HCT116 (cell line): ENCODE measurements at regions not wholly inside any gene's neighbourhood (a gene's known extent, or its start where the extent isn't known, plus 50 kb on each side); places are given as distances from the start of the nearest gene placed in this dataset.

Source experiments
- ATAC-seq: fragments of 200-7000 bp; cut with Tn5 transposase; 2 replicates; pipeline ENCODE4 v1.9.1; 2020; ENCODE audit warnings: mild to moderate bottlenecking, moderate library complexity
- BruUV-seq: library from RNA; stranded (reverse); fragments of 400-500 nt; replicated peaks from 2 replicates; lab custom pipeline; 2021; lab: Mats Ljungman, UMichigan
- CTCF ChIA-PET: fragments of 300-600 bp; sonication (Branson Sonifier 250); formaldehyde crosslinking; loops from one replicate; lab custom pipeline; 2021; ENCODE audit warnings: antibody characterized with exemption; lab: Charles Lee
- POLR2A ChIA-PET: fragments of 300-600, 350-600 bp; sonication (Branson Sonifier 250); formaldehyde crosslinking; loops from one replicate; lab custom pipeline; 2021; ENCODE audit warnings: antibody characterized with exemption; lab: Charles Lee
- RAD21 ChIA-PET, 2 experiments: fragments of 300-600 bp; sonication (Branson Sonifier 250); formaldehyde crosslinking; loops; one replicate each; lab custom pipeline; 2023; ENCODE audit warnings: low total read pairs in 2 of 2; ENCODE audit not compliant: uncharacterized antibody in 2 of 2, unreplicated experiment in 2 of 2, low non-redundant PET in 1 of 2; lab: Charles Lee
- DNase-seq: peaks from one replicate; pipeline ENCODE4 v3.0.0-alpha.2; 2010; ENCODE audit warnings: low read depth, low spot score
- H2AFZ ChIP-seq: fragments of 200-600 bp; shearing (Covaris generic), sonication (generic); 2 replicates; pipeline ENCODE4 v1.6.1; 2017; ENCODE audit warnings: low read depth, mixed run types, mixed read lengths, antibody characterized with exemption, low read length; ENCODE audit not compliant: poor library complexity, severe bottlenecking
- H3K27ac ChIP-seq: 2 replicates; pipeline ENCODE4 v1.5.1; 2012; ENCODE audit warnings: low read depth, low read length
- H3K27me3 ChIP-seq: fragments of 200-600 bp; sonication (generic); 2 replicates; pipeline ENCODE4 v1.6.1; 2016; ENCODE audit warnings: mixed run types, low read length, mixed read lengths; ENCODE audit not compliant: insufficient read depth
- H3K36me3 ChIP-seq, 2 experiments: fragments of 200-500 bp in 1 of 2; fragments of 200-600 bp in 1 of 2; sonication (Bioruptor generic) in 1 of 2; sonication (generic) in 1 of 2; 2 replicates each; pipeline versions ENCODE4 v1.5.1 to v1.6.1; 2014 to 2016; ENCODE audit warnings: low read length in 2 of 2, inconsistent platforms in 1 of 2, mixed read lengths in 1 of 2, mixed run types in 1 of 2; ENCODE audit not compliant: insufficient read depth in 2 of 2, control insufficient read depth in 1 of 2
- H3K4me1 ChIP-seq, 2 experiments: fragments of 200-600 bp in 1 of 2; sonication (generic) in 1 of 2; 2 replicates each; pipeline versions ENCODE4 v1.5.1 to v1.6.1; 2012 to 2017; ENCODE audit warnings: low read length in 2 of 2, inconsistent platforms in 1 of 2, mild to moderate bottlenecking in 1 of 2, mixed read lengths in 1 of 2, mixed run types in 1 of 2, moderate library complexity in 1 of 2; ENCODE audit not compliant: insufficient read depth in 2 of 2, control insufficient read depth in 1 of 2
- H3K4me2 ChIP-seq: fragments of 200-600 bp; sonication (generic); 2 replicates; pipeline ENCODE4 v1.6.1; 2017; ENCODE audit warnings: mixed run types, low read length, mixed read lengths
- H3K4me3 ChIP-seq, 2 experiments: fragments of 200-600 bp in 1 of 2; sonication (generic) in 1 of 2; replicated peaks in 1 of 2; 2 replicates each; pipeline ENCODE4 v1.5.1; 2011 to 2016; ENCODE audit warnings: low read length in 2 of 2, control low read depth in 1 of 2, low read depth in 1 of 2, mild to moderate bottlenecking in 1 of 2, mixed read lengths in 1 of 2, mixed run types in 1 of 2
- H3K79me2 ChIP-seq: fragments of 200-600 bp; sonication (generic); 2 replicates; pipeline ENCODE4 v1.6.1; 2017; ENCODE audit warnings: mild to moderate bottlenecking, mixed run types, low read length, moderate library complexity, mixed read lengths; ENCODE audit not compliant: insufficient read depth
- H3K9ac ChIP-seq: fragments of 200-600 bp; sonication (generic); 2 replicates; pipeline ENCODE4 v1.6.1; 2016; ENCODE audit warnings: low read length, mixed read lengths
- H3K9me2 ChIP-seq: fragments of 200-600 bp; sonication (generic), shearing (Covaris generic); 2 replicates; pipeline ENCODE4 v1.6.1; 2017; ENCODE audit warnings: mixed run types, mild to moderate bottlenecking, moderate library complexity; ENCODE audit not compliant: insufficient read depth
- H3K9me3 ChIP-seq, 2 experiments: fragments of 200-500 bp in 1 of 2; fragments of 200-600 bp in 1 of 2; sonication (Bioruptor generic) in 1 of 2; sonication (generic) in 1 of 2; 2 replicates each; pipeline ENCODE4 v1.6.1; 2014 to 2017; ENCODE audit warnings: low read length in 2 of 2, mixed read lengths in 2 of 2, inconsistent platforms in 1 of 2, low read depth in 1 of 2, mild to moderate bottlenecking in 1 of 2, mixed run types in 1 of 2, moderate library complexity in 1 of 2; ENCODE audit not compliant: control insufficient read depth in 1 of 2, insufficient read depth in 1 of 2
- H4K20me1 ChIP-seq: fragments of 200-600 bp; sonication (generic), shearing (Covaris generic); 2 replicates; pipeline ENCODE4 v1.6.1; 2017; ENCODE audit warnings: mixed run types, mild to moderate bottlenecking, moderate library complexity; ENCODE audit not compliant: insufficient read depth
- ATF3 ChIP-seq: IDR thresholded peaks from 2 replicates; pipeline ENCODE4 v1.6.1; 2012
- CBX3 ChIP-seq: IDR thresholded peaks from 2 replicates; pipeline ENCODE4 v1.6.1; 2012; ENCODE audit warnings: low read depth
- CEBPB ChIP-seq: IDR thresholded peaks from 2 replicates; pipeline ENCODE4 v1.6.1; 2012; ENCODE audit warnings: low read depth
- EGR1 ChIP-seq: IDR thresholded peaks from 2 replicates; pipeline ENCODE4 v1.6.1; 2012; ENCODE audit warnings: low read depth
- ELF1 ChIP-seq: IDR thresholded peaks from 2 replicates; pipeline ENCODE4 v1.6.1; 2012; ENCODE audit warnings: low read depth, borderline replicate concordance
- EZH2 ChIP-seq: fragments of 200-600 bp; sonication (generic); IDR thresholded peaks from 2 replicates; pipeline ENCODE4 v1.6.1; 2017; ENCODE audit warnings: antibody characterized with exemption, mixed run types
- EZH2phosphoT487 ChIP-seq: fragments of 200-600 bp; IDR thresholded peaks from 2 replicates; pipeline ENCODE4 v1.6.1; 2018; ENCODE audit warnings: antibody characterized with exemption, borderline replicate concordance
- FOSL1 ChIP-seq: IDR thresholded peaks from 2 replicates; pipeline ENCODE4 v1.6.1; 2012; ENCODE audit warnings: low read depth
- JUND ChIP-seq: IDR thresholded peaks from 2 replicates; pipeline ENCODE4 v1.6.1; 2012
- MAX ChIP-seq: IDR thresholded peaks from 2 replicates; pipeline ENCODE4 v1.6.1; 2012
- POLR2A ChIP-seq: IDR thresholded peaks from 2 replicates; pipeline ENCODE4 v1.7.0; 2011; ENCODE audit warnings: borderline replicate concordance; ENCODE audit not compliant: insufficient read depth, insufficient read length; ENCODE audit errors: extremely low read depth
- POLR2AphosphoS5 ChIP-seq: IDR thresholded peaks from 2 replicates; pipeline ENCODE4 v1.6.1; 2011; ENCODE audit warnings: mild to moderate bottlenecking, low read depth, low read length, moderate library complexity
- RAD21 ChIP-seq: IDR thresholded peaks from 2 replicates; pipeline ENCODE4 v1.6.1; 2012; ENCODE audit warnings: low read depth, mild to moderate bottlenecking
- REST ChIP-seq: IDR thresholded peaks from 2 replicates; pipeline ENCODE4 v1.6.1; 2012; ENCODE audit warnings: low read depth
- SIN3A ChIP-seq: IDR thresholded peaks from 2 replicates; pipeline ENCODE4 v1.6.1; 2012; ENCODE audit warnings: low read depth
- SP1 ChIP-seq: IDR thresholded peaks from 2 replicates; pipeline ENCODE4 v1.6.1; 2012; ENCODE audit warnings: low read depth
- SRF ChIP-seq: IDR thresholded peaks from 2 replicates; pipeline ENCODE4 v1.6.1; 2012; ENCODE audit warnings: low read depth
- YY1 ChIP-seq: IDR thresholded peaks from 2 replicates; pipeline ENCODE4 v1.6.1; 2011; ENCODE audit warnings: low read length, low read depth, moderate library complexity, mild to moderate bottlenecking; ENCODE audit not compliant: insufficient replicate concordance; ENCODE audit errors: extremely low read depth
- ZBTB33 ChIP-seq: IDR thresholded peaks from 2 replicates; pipeline ENCODE4 v1.6.1; 2011; ENCODE audit warnings: mild to moderate bottlenecking, low read length, moderate library complexity; ENCODE audit not compliant: insufficient replicate concordance; ENCODE audit errors: extremely low read depth
- ZFX ChIP-seq: fragments of 450-650 bp; IDR thresholded peaks from 2 replicates; pipeline ENCODE4 v1.6.1; 2017
- intact Hi-C: fragments of 100-400 bp; cut with micrococcal nuclease; formaldehyde crosslinking; loops from 2 replicates; pipeline ENCODE4 v1.10.0; 2022

GRCh38 chrX:13923289-13923688 lies 106.4 kb upstream of the GPM6B start:
- CTCF ChIA-PET: no interaction called here

More at GRCh38 chrX:13923289-13923688, 106.4 kb upstream of the GPM6B start:
- ATAC-seq (no peak), DNase-seq (no peak)
- no peaks in the 10 kb centered on the region for H3K36me3 ChIP-seq
- no peaks in the 10 kb centered on the region for H4K20me1 ChIP-seq
- no TSS peak for BruUV-seq
- intact Hi-C loops: no loop called here
- H3K79me2 ChIP-seq: no peaks in the 10 kb centered on the region
- H3K4me1 ChIP-seq: no peaks in the 10 kb centered on the region
- H3K9ac ChIP-seq: no peak overlapping the region
- H3K9me3 ChIP-seq: no peaks in the 10 kb centered on the region
- POLR2A ChIA-PET: no interaction called here
- H3K27ac ChIP-seq: no peak overlapping the region
- no peaks in the 10 kb centered on the region for H3K9me2 ChIP-seq
- no peak overlapping the region for H2AFZ ChIP-seq
- no peaks in the 10 kb centered on the region for H3K27me3 ChIP-seq
- H3K4me2 ChIP-seq: no peak overlapping the region
- RAD21 ChIA-PET: no interaction called here
- TF ChIP-seq EZH2 (no peak), ZFX (no peak), REST (no peak), SP1 (no peak), JUND (no peak), SRF (no peak), ATF3 (no peak), CBX3 (no peak), EGR1 (no peak), YY1 (no peak), ZBTB33 (no peak), POLR2A (no peak), FOSL1 (no peak), EZH2phosphoT487 (no peak), SIN3A (no peak), ELF1 (no peak), POLR2AphosphoS5 (no peak), CEBPB (no peak), MAX (no peak), RAD21 (no peak)
- H3K4me3 ChIP-seq: no peak overlapping the region
